ENCODE measurements at regions not wholly inside any gene's neighbourhood (a gene's known extent, or its start where the extent isn't known, plus 50 kb on each side); places are given as distances from the start of the nearest gene placed in this dataset.

- intact Hi-C loops (cut with DNase I) = no loop called here
- DNase-seq (no peak), FAIRE-seq (no peak)
- H3K9me3 ChIP-seq (ENCODE audit: control insufficient read depth in 2 of 3, insufficient read depth in 1 of 3, low read length in 3 of 3) = no peaks in the 10 kb centered on the region
- H3K4me3 ChIP-seq (ENCODE audit: low read length in 3 of 3) = no peak overlapping the region
- H3K9ac ChIP-seq (ENCODE audit: low read length in 3 of 3) = no peak overlapping the region
- no peak overlapping the region for H3K27ac ChIP-seq (ENCODE audit: low read depth in 2 of 2, low read length in 2 of 2)
- no peaks in the 10 kb centered on the region for H3K27me3 ChIP-seq (ENCODE audit: control insufficient read depth, insufficient read depth, low read length)
- H3K36me3 ChIP-seq (ENCODE audit: control insufficient read depth in 2 of 3, insufficient read depth in 3 of 3, low read length in 3 of 3) = no peaks in the 10 kb centered on the region
- TF ChIP-seq, protein P1, sequence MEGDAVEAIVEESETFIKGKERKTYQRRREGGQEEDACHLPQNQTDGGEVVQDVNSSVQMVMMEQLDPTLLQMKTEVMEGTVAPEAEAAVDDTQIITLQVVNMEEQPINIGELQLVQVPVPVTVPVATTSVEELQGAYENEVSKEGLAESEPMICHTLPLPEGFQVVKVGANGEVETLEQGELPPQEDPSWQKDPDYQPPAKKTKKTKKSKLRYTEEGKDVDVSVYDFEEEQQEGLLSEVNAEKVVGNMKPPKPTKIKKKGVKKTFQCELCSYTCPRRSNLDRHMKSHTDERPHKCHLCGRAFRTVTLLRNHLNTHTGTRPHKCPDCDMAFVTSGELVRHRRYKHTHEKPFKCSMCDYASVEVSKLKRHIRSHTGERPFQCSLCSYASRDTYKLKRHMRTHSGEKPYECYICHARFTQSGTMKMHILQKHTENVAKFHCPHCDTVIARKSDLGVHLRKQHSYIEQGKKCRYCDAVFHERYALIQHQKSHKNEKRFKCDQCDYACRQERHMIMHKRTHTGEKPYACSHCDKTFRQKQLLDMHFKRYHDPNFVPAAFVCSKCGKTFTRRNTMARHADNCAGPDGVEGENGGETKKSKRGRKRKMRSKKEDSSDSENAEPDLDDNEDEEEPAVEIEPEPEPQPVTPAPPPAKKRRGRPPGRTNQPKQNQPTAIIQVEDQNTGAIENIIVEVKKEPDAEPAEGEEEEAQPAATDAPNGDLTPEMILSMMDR (IDR thresholded peaks at IDR 0.05; ENCODE audit: borderline replicate concordance, extremely low read depth, insufficient read depth) = no peak
- no peaks in the 10 kb centered on the region for H3K4me1 ChIP-seq (ENCODE audit: control insufficient read depth in 2 of 3, insufficient read depth in 2 of 3, low read depth in 1 of 3, low read length in 3 of 3)
These were observed 286.9 kb upstream of the CELF4 start for GRCh38 chr18:37852464-37852863.

- FAIRE-seq = no peak
- no peak overlapping the region for H3K27ac ChIP-seq (ENCODE audit: low read depth in 2 of 2, low read length in 2 of 2)
- no peak for DNase-seq
- no peaks in the 10 kb centered on the region for H3K27me3 ChIP-seq (ENCODE audit: control insufficient read depth, insufficient read depth, low read length)
- H3K9me3 ChIP-seq (ENCODE audit: control insufficient read depth in 2 of 3, insufficient read depth in 1 of 3, low read length in 3 of 3) = no peaks in the 10 kb centered on the region
- H3K9ac ChIP-seq (ENCODE audit: low read length in 3 of 3) = no peak overlapping the region
- H3K4me3 ChIP-seq (ENCODE audit: low read length in 3 of 3) = no peak overlapping the region
- H3K4me1 ChIP-seq (ENCODE audit: control insufficient read depth in 2 of 3, insufficient read depth in 2 of 3, low read depth in 1 of 3, low read length in 3 of 3) = no peaks in the 10 kb centered on the region
- TF ChIP-seq, protein P1 (IDR thresholded peaks at IDR 0.05; ENCODE audit: borderline replicate concordance, extremely low read depth, insufficient read depth) = no peak
- no peaks in the 10 kb centered on the region for H3K36me3 ChIP-seq (ENCODE audit: control insufficient read depth in 2 of 3, insufficient read depth in 3 of 3, low read length in 3 of 3)
- intact Hi-C loops (cut with DNase I) = no loop called here
These were observed 281.9 kb upstream of the CELF4 start for GRCh38 chr18:37847544-37847943.

- Histone ChIP-seq H3K36me3 (ENCODE audit: control insufficient read depth in 2 of 3, insufficient read depth in 3 of 3, low read length in 3 of 3) (no peaks in the 10 kb centered on the region), H3K4me3 (ENCODE audit: low read length in 3 of 3) (no peak overlapping the region), H3K27me3 (ENCODE audit: control insufficient read depth, insufficient read depth, low read length) (no peaks in the 10 kb centered on the region), H3K9ac (ENCODE audit: low read length in 3 of 3) (no peak overlapping the region), H3K4me1 (ENCODE audit: control insufficient read depth in 2 of 3, insufficient read depth in 2 of 3, low read depth in 1 of 3, low read length in 3 of 3) (no peaks in the 10 kb centered on the region), H3K27ac (ENCODE audit: low read depth in 2 of 2, low read length in 2 of 2) (no peak overlapping the region), H3K9me3 (ENCODE audit: control insufficient read depth in 2 of 3, insufficient read depth in 1 of 3, low read length in 3 of 3) (no peaks in the 10 kb centered on the region)
- TF ChIP-seq, protein P1 (IDR thresholded peaks at IDR 0.05; ENCODE audit: borderline replicate concordance, extremely low read depth, insufficient read depth) = no peak
- no peak for FAIRE-seq
- no peak for DNase-seq
- intact Hi-C loops (cut with DNase I) = no loop called here
These were observed 281.4 kb upstream of the CELF4 start for GRCh38 chr18:37846996-37847395.

DNA sequence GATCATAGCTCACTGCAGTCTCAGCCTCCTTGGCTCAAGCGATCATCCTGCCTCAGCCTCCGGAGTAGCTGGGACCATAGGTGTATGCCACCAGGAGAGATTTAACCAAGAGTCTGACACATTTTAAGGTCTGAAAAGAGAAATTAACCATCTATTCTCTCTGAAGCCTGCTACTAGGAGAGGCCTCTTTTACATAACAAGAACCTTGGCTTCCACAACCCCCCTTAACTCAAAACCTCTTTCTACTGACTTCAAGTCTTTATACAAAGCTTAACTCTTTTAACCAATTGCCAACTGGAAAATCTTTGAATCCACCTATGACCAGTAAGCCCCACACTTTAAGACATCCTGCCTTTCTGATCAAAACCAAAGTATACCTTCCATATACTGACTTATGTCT lies 279.9 kb upstream of the CELF4 start:
- DNase-seq = no peak
- intact Hi-C loops (cut with DNase I) = no loop called here
- H3K9ac ChIP-seq (ENCODE audit: low read length in 3 of 3) = no peak overlapping the region
- no peaks in the 10 kb centered on the region for H3K27me3 ChIP-seq (ENCODE audit: control insufficient read depth, insufficient read depth, low read length)
- no peaks in the 10 kb centered on the region for H3K4me1 ChIP-seq (ENCODE audit: control insufficient read depth in 2 of 3, insufficient read depth in 2 of 3, low read depth in 1 of 3, low read length in 3 of 3)
- no peak for FAIRE-seq
- TF ChIP-seq, protein P1 (IDR thresholded peaks at IDR 0.05; ENCODE audit: borderline replicate concordance, extremely low read depth, insufficient read depth) = no peak
- no peak overlapping the region for H3K27ac ChIP-seq (ENCODE audit: low read depth in 2 of 2, low read length in 2 of 2)
- no peak overlapping the region for H3K4me3 ChIP-seq (ENCODE audit: low read length in 3 of 3)
- no peaks in the 10 kb centered on the region for H3K36me3 ChIP-seq (ENCODE audit: control insufficient read depth in 2 of 3, insufficient read depth in 3 of 3, low read length in 3 of 3)
- H3K9me3 ChIP-seq (ENCODE audit: control insufficient read depth in 2 of 3, insufficient read depth in 1 of 3, low read length in 3 of 3) = no peaks in the 10 kb centered on the region
